H1 (cell line): ENCODE measurements at regions not wholly inside any gene's neighbourhood (a gene's known extent, or its start where the extent isn't known, plus 50 kb on each side); places are given as distances from the start of the nearest gene placed in this dataset.

Experiments
- TF ChIP-seq, protein P1 (sequence below): IDR thresholded peaks from 2 replicates; pipeline ENCODE4 v1.6.1; 2012; ENCODE audit warnings: low read length, inconsistent platforms

DNA sequence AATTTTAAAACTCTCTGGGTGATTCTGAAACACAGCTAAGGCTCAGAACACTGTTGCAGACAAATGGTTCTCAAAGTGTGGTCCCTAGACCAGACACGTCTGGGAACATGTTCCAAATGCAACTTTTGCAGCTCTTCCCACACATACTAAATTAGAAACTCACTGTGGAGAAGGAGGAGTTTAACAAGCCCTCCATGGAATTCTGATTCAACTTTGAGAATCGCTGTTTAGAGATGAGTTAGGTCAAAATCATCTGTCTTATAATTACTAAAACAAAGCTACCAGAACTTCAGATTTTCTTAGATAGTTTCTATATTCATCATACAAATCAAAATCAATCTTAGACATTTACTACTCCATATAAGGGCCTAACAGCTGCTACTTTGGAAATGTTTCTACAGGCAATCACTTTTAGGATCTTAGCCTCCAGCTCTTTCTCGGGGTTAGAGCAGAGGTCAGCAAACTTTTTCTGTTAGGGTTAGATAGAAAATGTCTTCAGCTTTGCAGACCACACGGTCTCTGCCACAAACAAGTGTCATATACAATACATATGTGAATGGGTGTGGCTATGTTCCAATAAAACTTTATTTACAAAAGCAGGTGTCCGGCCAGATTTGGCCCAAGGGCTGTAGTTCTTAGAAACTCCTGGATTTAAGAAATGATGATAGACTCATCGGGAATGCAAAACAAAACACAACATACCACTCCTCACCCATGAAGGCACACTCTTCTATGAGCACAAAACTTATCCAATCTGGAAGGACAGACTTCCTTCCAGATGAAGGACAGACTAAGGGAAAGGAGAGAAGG is 50.0 kb upstream of the ARHGAP18 start (continued):
- TF ChIP-seq, protein P1, sequence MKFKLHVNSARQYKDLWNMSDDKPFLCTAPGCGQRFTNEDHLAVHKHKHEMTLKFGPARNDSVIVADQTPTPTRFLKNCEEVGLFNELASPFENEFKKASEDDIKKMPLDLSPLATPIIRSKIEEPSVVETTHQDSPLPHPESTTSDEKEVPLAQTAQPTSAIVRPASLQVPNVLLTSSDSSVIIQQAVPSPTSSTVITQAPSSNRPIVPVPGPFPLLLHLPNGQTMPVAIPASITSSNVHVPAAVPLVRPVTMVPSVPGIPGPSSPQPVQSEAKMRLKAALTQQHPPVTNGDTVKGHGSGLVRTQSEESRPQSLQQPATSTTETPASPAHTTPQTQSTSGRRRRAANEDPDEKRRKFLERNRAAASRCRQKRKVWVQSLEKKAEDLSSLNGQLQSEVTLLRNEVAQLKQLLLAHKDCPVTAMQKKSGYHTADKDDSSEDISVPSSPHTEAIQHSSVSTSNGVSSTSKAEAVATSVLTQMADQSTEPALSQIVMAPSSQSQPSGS: no peak
